ENCODE measurements at regions not wholly inside any gene's neighbourhood (a gene's known extent, or its start where the extent isn't known, plus 50 kb on each side); places are given as distances from the start of the nearest gene placed in this dataset.

DNA sequence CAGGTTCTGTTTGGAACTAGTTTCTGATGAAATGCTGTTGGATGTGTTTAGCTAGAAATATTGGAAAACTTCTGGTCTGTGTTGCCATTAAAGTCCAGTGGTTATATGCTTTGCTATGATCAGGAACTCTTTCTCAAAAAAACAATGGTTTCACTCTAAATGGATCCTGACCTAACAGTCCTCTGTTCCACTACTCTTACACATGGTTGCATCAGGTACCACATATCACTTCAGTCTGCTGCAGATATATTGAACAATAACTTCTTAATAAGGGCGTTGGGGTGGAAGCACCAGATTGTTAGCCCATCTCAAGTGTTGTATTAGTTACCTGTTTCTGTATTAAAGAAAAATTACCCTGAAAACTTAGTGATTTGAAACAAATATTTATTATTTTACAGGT is 676.6 kb upstream of the GCFC2 start:
- TF ChIP-seq POLR2A (IDR thresholded peaks at IDR 0.05; ENCODE audit: low read length) (no peak), GATA1 (IDR thresholded peaks at IDR 0.05; ENCODE audit: low read depth, low read length) (no peak)
- DNase-seq: no peak

DNA sequence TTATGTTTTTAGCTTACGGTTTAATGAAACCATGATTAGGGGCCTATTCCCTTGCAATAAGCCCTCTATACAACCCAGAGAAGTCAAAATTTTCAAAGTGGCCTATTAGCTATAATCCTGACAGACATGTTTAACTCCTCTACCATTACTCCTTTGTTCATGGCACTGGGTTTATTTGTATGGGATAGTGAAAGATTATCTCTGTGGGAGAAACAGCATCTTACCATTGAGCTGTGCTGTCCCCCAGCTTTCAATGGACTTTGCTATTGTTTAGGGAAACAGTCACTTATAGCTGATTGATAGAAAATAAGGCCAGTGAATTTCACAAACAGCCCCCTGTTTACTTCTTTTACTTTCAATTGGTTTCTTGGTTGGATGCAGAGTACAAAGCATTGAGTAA is 675.2 kb upstream of the GCFC2 start:
- no peak for TF ChIP-seq GATA1 (IDR thresholded peaks at IDR 0.05; ENCODE audit: low read depth, low read length)
- no peak for TF ChIP-seq POLR2A (IDR thresholded peaks at IDR 0.05; ENCODE audit: low read length)
- no peak for DNase-seq

DNA sequence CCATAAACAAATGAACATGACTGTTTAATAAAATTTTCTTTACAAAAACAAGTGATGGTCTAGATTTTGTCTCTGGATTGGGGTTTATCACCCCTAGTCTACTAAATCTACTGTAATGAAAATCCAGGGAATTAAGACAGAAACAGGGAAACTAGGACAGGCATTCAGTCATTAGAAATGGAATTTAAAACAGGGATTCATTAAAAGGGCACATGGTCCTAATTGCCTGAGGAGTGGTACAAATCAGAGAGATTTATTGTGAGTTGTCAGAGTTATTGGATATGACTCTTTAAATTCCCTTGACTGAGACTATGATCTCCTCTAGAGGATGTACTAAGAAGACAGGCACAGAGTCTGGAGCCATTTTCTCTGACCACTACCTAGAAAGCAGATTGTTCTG is 670.9 kb upstream of the GCFC2 start:
- TF ChIP-seq GATA1 (IDR thresholded peaks at IDR 0.05; ENCODE audit: low read depth, low read length): no peak
- no peak for TF ChIP-seq POLR2A (IDR thresholded peaks at IDR 0.05; ENCODE audit: low read length)
- DNase-seq: no peak

DNA sequence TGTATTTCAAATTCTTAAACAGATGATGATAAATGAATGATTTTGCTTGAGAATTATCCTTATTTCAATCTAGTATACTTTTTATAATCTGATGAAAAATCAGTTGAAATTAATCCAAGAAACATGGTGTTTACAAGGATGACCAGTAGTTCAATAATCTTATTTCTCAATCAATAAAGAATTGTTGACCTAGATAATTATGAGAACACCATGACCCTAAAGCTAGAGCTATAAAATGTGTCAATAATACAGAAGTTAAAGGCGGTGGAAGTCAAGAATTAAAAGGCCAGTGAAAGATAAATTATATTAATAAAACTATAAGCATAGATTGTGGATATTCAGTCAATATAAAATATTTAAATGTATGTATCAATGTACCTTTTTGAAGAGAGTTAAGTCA is 667.4 kb upstream of the GCFC2 start:
- no peak for DNase-seq
- TF ChIP-seq POLR2A (IDR thresholded peaks at IDR 0.05; ENCODE audit: low read length) (no peak), GATA1 (IDR thresholded peaks at IDR 0.05; ENCODE audit: low read depth, low read length) (no peak)

DNA sequence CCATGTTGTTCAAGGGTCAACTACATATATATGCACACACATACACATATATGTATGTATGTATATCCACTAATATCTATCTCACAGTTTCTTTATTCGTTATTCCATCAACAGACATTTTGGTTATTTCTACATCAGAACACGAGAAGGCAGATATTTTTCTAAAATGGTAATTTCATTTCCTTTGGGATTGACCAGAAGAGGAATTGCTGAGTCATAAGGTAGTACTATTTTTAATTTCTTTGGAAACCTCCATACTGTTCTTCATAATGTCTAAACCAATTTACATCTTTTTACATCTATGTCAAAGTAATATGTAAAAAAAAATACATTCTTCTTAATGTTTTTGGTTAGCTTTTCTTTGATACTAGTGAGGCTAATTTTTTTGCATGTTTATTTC is 630.7 kb upstream of the GCFC2 start:
- TF ChIP-seq POLR2A (IDR thresholded peaks at IDR 0.05; ENCODE audit: low read length): no peak
- TF ChIP-seq GATA1 (IDR thresholded peaks at IDR 0.05; ENCODE audit: low read depth, low read length): no peak
- DNase-seq: no peak

DNA sequence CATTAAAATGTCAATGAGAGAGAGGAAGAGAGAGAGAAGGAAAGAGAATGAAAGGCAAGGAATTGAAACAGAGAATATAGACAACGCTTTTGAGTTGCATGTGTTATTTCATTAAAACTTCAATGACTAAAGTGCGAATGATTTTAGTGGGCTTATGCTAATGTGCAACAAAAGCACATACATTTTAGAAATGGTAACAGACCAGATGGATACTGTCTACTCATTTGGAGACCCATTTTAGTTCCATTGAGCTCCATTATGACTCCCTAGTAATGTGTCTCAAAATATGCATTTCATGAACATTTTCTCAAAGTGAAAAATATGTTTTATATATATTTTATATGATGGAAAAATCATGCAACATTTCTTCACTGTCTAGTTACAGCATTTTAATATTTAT is 622.2 kb upstream of the GCFC2 start:
- no peak for DNase-seq
- TF ChIP-seq POLR2A (IDR thresholded peaks at IDR 0.05; ENCODE audit: low read length): no peak
- no peak for TF ChIP-seq GATA1 (IDR thresholded peaks at IDR 0.05; ENCODE audit: low read depth, low read length)

DNA sequence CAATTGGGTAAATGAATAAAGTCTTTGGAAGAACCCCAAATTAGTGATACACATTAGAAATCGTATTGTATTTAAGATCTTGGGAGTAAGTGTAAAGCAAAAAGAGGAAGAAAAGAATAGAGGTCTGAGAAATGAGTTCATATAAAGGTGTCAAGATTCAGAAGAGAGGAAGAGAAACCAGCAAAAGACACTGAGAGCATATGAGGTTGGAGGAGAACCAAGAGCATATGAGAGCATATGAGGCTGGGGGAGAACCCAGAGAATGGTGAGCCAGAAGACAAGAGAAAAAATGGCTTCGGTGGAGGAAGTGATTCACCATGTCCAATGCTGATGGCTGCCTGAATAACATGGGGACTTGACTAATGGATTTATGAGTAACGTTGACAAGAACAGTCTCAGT is 620.1 kb upstream of the GCFC2 start:
- no peak for TF ChIP-seq POLR2A (IDR thresholded peaks at IDR 0.05; ENCODE audit: low read length)
- TF ChIP-seq GATA1 (IDR thresholded peaks at IDR 0.05; ENCODE audit: low read depth, low read length): no peak
- DNase-seq: no peak

DNA sequence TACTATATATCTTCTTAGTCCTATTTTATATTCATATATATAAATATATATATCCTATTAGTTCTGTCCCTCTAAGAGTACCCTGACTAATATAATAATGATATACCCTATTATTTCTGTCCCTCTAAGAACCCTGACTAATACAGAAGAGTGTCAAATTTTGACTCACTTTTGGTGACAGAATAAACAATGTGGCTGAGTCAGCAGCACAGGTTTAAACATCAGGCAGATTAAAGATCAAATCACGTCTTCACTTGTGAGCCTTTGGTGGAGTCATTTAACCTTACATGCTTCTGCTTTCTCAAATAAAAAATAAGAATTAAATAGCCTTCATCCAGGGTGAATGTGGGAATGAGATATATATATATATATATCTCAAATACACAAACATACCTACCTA is 615.9 kb upstream of the GCFC2 start:
- TF ChIP-seq POLR2A (IDR thresholded peaks at IDR 0.05; ENCODE audit: low read length) (no peak), GATA1 (IDR thresholded peaks at IDR 0.05; ENCODE audit: low read depth, low read length) (no peak)

DNA sequence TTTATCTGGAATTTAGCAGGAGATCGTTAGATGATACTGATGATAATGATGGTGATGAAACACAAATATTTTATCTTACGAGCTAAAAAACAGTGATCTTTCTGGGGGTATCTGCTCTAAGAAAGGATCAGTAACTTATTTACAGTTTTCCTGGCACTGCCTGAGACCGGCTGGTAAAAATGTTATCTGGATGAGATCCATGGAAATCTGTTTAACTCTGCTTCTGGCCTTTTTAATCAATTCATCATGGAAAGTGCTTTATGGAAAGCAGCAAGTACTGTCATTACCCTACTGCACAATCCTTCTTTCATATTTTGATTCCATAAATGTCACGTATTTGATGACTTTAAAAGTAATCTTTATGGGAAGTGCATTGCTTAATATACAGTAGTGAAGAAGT is 612.7 kb upstream of the GCFC2 start:
- TF ChIP-seq GATA1 (IDR thresholded peaks at IDR 0.05; ENCODE audit: low read depth, low read length) (no peak), POLR2A (IDR thresholded peaks at IDR 0.05; ENCODE audit: low read length) (no peak)
- no peak for DNase-seq

More for the DNA sequence above, 615.9 kb upstream of the GCFC2 start:
- no peak for DNase-seq

DNA sequence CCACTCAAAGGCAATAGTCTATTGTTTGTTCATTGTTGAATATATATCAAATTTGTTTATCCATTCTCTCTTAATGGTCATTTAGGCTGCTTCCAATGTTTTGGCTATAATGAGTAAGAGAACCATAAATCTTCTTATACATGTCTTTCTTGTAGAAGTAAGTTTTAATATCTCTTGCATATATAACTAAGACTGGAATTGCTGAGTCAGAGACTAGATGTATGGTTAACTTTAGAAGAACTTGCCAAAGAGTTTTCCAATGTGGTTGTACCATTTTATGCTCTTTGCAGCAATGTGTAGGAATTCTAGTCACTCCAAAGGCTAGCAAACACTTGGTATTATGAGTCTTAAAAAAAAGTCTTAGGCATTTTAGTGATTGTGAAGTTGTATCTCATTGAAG is 610.0 kb upstream of the GCFC2 start:
- TF ChIP-seq GATA1 (IDR thresholded peaks at IDR 0.05; ENCODE audit: low read depth, low read length) (no peak), POLR2A (IDR thresholded peaks at IDR 0.05; ENCODE audit: low read length) (no peak)

DNA sequence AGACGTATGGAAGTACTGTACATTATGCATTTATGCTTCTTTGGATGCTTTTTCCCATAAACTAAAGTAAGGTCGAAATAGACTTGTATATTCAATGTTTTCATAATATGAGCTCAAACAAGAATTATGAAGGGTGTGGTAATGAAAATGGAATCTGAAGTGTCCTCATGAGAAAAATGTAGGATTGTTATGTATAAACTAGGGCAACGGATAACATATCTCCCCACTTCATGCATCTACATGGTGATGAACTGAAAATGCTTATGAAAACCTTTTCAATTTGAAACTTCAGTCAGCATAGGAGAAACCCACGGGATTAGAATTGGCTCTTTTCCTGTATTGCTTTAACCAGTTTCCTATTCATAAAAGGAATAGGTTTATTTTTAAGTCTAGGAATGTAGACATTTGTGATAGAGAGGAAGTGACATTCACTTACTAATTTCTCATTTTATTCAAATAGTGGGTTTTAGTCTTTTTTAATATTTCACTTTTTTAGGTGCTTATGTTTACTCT is 608.2 kb upstream of the GCFC2 start:
- TF ChIP-seq GATA1 (IDR thresholded peaks at IDR 0.05; ENCODE audit: low read depth, low read length) (no peak), POLR2A (IDR thresholded peaks at IDR 0.05; ENCODE audit: low read length) (no peak)
- no peak for DNase-seq

More for the DNA sequence above, 610.0 kb upstream of the GCFC2 start:
- DNase-seq: no peak

DNA sequence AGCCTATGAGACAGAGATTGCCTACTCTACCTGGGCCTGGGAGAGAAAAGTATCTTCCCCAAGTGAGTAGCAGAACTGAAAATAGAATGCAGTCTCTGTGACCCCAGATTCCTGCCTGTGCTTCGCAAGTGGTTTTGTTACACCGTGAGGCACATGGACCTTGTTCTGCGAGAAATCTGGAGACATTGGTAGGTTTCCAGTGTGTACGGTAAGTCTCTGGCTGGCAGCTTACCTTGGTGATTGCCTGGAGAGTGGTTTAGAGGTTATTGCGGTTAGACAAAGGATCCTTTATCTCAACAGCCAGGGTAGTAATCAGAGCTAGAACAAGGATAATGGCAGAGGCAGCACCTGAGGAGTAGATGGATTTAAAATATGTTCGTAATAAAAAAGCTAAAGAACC is 606.0 kb upstream of the GCFC2 start:
- DNase-seq: no peak
- TF ChIP-seq GATA1 (IDR thresholded peaks at IDR 0.05; ENCODE audit: low read depth, low read length) (no peak), POLR2A (IDR thresholded peaks at IDR 0.05; ENCODE audit: low read length) (no peak)

DNA sequence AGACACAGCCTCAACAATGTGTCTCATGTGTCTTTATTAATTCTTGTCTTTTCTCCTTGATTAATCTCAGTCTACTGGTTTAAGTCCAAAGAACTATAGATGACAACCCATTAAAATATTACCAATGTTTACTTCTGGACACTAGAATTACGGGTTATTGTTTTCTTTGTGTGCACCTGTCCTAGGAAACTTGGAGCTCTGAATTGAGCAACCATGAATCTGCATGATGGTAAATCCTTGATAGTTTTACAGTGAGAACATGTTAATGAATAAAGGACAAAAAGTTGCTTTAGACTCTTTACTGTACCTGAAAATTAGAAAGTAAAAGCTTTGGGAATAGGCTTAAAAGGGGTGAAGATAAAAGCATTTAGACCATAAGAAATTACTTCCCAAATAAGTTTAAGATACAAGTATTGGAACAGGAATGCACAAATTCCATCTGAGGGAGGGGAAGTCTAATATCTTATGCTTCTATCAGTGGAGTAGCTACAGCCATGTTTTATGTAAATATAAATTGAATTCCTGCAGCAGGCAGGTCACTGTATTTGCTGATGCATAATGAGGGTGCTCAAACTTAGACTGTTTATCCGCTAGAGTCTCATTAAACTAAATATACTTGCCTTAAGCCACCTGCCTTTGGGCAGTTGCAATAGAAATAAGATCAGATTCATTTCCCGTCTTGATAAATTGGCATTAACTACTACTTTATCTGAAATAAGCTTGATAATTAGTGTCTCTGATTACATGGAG is 603.7 kb upstream of the GCFC2 start:
- DNase-seq: no peak
- TF ChIP-seq GATA1 (IDR thresholded peaks at IDR 0.05; ENCODE audit: low read depth, low read length) (no peak), POLR2A (IDR thresholded peaks at IDR 0.05; ENCODE audit: low read length) (no peak)

DNA sequence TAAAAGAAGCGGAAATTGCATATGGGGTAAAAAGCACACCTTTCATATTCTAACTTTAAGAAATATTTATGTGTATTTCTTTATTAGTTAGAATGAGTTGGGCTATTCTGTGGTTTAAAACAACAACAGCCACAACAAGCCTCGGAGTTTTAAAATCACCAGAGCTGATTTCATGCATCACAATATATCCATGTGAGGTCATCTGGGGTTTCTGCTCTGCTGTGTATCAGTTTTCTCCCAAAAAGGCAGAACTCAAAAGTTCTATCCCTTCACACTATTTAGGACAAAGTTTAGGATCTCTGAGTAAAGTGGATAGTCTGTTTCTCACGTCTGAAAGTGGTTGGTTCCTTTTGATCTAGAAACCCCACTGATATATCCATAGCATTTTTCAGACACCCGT is 601.5 kb upstream of the GCFC2 start:
- DNase-seq: no peak
- no peak for TF ChIP-seq POLR2A (IDR thresholded peaks at IDR 0.05; ENCODE audit: low read length)
- TF ChIP-seq GATA1 (IDR thresholded peaks at IDR 0.05; ENCODE audit: low read depth, low read length): no peak

DNA sequence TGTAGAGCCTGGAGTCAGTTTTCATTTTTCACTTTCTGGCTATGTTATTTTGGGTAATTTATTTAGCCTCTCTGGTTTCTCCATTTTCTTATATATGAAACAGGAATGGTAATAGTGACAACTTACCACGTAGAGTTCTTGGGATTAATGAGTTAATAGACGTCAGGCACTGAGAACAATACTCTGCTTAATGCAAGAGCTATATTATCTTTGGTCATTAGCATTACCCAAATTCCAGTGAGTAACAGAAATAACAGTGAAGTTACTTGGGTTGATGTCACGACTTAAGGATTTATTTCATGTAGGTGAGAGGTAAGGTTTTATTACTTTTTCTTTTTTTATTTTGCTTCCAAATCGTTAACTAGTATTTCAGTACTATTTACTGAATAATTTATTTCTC is 601.0 kb upstream of the GCFC2 start:
- DNase-seq: no peak
- no peak for TF ChIP-seq GATA1 (IDR thresholded peaks at IDR 0.05; ENCODE audit: low read depth, low read length)
- no peak for TF ChIP-seq POLR2A (IDR thresholded peaks at IDR 0.05; ENCODE audit: low read length)

Measured in erythroblast (primary cell).